ENCODE measurements at regions not wholly inside any gene's neighbourhood (a gene's known extent, or its start where the extent isn't known, plus 50 kb on each side); places are given as distances from the start of the nearest gene placed in this dataset.

- no peak for DNase-seq (ENCODE audit: low spot score)
Measured at GRCh38 chr18:75800331-75800648, 372.8 kb upstream of the SMIM21 start.

GRCh38 chr18:75799449-75800330, 372.2 kb upstream of the SMIM21 start:
- no peak for DNase-seq (ENCODE audit: low spot score)

GRCh38 chr18:75797046-75797445, 369.5 kb upstream of the SMIM21 start:
- DNase-seq (ENCODE audit: low spot score) = no peak

- DNase-seq (ENCODE audit: low spot score) = no peak
Measured at GRCh38 chr18:75790796-75791195, 363.3 kb upstream of the SMIM21 start.

- DNase-seq (ENCODE audit: low spot score) = no peak
Measured at GRCh38 chr18:75790111-75790510, 362.6 kb upstream of the SMIM21 start.

GRCh38 chr18:75785834-75786233, 358.3 kb upstream of the SMIM21 start:
- DNase-seq (ENCODE audit: low spot score) = no peak

- no peak for DNase-seq (ENCODE audit: low spot score)
Measured at GRCh38 chr18:75785206-75785605, 357.7 kb upstream of the SMIM21 start.

- no peak for DNase-seq (ENCODE audit: low spot score)
Measured at GRCh38 chr18:75784390-75784789, 356.9 kb upstream of the SMIM21 start.

GRCh38 chr18:75783566-75784281, 356.2 kb upstream of the SMIM21 start:
- DNase-seq (ENCODE audit: low spot score) = no peak

- no peak for DNase-seq (ENCODE audit: low spot score)
Measured at GRCh38 chr18:75782826-75783225, 355.3 kb upstream of the SMIM21 start.

GRCh38 chr18:75782204-75782603, 354.7 kb upstream of the SMIM21 start:
- no peak for DNase-seq (ENCODE audit: low spot score)

GRCh38 chr18:75779910-75780309, 352.4 kb upstream of the SMIM21 start:
- no peak for DNase-seq (ENCODE audit: low spot score)

- DNase-seq (ENCODE audit: low spot score) = no peak
Measured at GRCh38 chr18:75779450-75779849, 351.9 kb upstream of the SMIM21 start.

GRCh38 chr18:75777630-75778029, 350.1 kb upstream of the SMIM21 start:
- no peak for DNase-seq (ENCODE audit: low spot score)

- DNase-seq (ENCODE audit: low spot score) = peak; percentile 2
Measured at GRCh38 chr18:75775121-75775520, 347.6 kb upstream of the SMIM21 start.

- DNase-seq (ENCODE audit: low spot score) = no peak
Measured at GRCh38 chr18:75773618-75774017, 346.1 kb upstream of the SMIM21 start.

- DNase-seq (ENCODE audit: low spot score) = no peak
Measured at GRCh38 chr18:75762758-75763157, 335.3 kb upstream of the SMIM21 start.

- no peak for DNase-seq (ENCODE audit: low spot score)
Measured at GRCh38 chr18:75760208-75760607, 332.7 kb upstream of the SMIM21 start.

GRCh38 chr18:75757951-75758350, 330.4 kb upstream of the SMIM21 start:
- no peak for DNase-seq (ENCODE audit: low spot score)

GRCh38 chr18:75754433-75754832, 326.9 kb upstream of the SMIM21 start:
- no peak for DNase-seq (ENCODE audit: low spot score)

GRCh38 chr18:75753753-75754152, 326.2 kb upstream of the SMIM21 start:
- DNase-seq (ENCODE audit: low spot score) = no peak

- DNase-seq (ENCODE audit: low spot score) = no peak
Measured at GRCh38 chr18:75752740-75753263, 325.3 kb upstream of the SMIM21 start.

GRCh38 chr18:75745147-75745546, 317.6 kb upstream of the SMIM21 start:
- no peak for DNase-seq (ENCODE audit: low spot score)
